ENCODE measurements at regions not wholly inside any gene's neighbourhood (a gene's known extent, or its start where the extent isn't known, plus 50 kb on each side); places are given as distances from the start of the nearest gene placed in this dataset.

DNA sequence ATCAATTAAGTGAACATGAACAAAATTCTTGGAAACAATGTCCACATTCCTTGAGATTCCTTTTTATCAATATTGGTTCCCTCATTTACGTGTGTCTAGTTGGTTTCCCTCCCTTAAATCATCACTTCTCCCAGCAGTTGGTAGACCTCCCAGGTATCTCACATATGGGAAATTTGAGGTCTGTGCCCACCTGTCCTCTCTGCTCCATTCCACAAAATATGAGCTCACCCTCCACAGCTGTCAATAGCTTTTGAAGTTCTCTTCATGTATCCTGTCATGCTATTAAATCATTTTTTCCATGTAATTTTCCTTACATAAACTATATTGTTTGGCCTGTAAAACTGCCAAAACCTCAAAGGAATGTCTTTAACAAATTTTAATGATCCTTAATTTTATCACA lies 992.2 kb upstream of the ACVR2A start:
- TF ChIP-seq SIN3A (IDR thresholded peaks at IDR 0.05; ENCODE audit: borderline replicate concordance, insufficient read depth, low read depth, low read length), result no peak
- no peak for TF ChIP-seq TCF7L2 (IDR thresholded peaks at IDR 0.05; ENCODE audit: low read depth, low read length)
- no peak for TF ChIP-seq POLR2AphosphoS5 (IDR thresholded peaks at IDR 0.05; ENCODE audit: low read depth, low read length)
- TF ChIP-seq, protein P1, sequence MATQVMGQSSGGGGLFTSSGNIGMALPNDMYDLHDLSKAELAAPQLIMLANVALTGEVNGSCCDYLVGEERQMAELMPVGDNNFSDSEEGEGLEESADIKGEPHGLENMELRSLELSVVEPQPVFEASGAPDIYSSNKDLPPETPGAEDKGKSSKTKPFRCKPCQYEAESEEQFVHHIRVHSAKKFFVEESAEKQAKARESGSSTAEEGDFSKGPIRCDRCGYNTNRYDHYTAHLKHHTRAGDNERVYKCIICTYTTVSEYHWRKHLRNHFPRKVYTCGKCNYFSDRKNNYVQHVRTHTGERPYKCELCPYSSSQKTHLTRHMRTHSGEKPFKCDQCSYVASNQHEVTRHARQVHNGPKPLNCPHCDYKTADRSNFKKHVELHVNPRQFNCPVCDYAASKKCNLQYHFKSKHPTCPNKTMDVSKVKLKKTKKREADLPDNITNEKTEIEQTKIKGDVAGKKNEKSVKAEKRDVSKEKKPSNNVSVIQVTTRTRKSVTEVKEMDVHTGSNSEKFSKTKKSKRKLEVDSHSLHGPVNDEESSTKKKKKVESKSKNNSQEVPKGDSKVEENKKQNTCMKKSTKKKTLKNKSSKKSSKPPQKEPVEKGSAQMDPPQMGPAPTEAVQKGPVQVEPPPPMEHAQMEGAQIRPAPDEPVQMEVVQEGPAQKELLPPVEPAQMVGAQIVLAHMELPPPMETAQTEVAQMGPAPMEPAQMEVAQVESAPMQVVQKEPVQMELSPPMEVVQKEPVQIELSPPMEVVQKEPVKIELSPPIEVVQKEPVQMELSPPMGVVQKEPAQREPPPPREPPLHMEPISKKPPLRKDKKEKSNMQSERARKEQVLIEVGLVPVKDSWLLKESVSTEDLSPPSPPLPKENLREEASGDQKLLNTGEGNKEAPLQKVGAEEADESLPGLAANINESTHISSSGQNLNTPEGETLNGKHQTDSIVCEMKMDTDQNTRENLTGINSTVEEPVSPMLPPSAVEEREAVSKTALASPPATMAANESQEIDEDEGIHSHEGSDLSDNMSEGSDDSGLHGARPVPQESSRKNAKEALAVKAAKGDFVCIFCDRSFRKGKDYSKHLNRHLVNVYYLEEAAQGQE (IDR thresholded peaks at IDR 0.05; ENCODE audit: insufficient read depth in 1 of 2, low read depth in 2 of 2, low read length in 1 of 2), result no peak
- DNase-seq (ENCODE audit: low read depth, low spot score) (no peak), ATAC-seq (no peak)
- no peak overlapping the region for H3K4me3 ChIP-seq (ENCODE audit: low read depth in 2 of 2, low read length in 2 of 2)
- no peaks in the 10 kb centered on the region for H3K9me3 ChIP-seq (ENCODE audit: control insufficient read depth, insufficient read depth, low read depth, low read length)
- BruUV-seq (replicated peaks), result no TSS peak
- intact Hi-C loops (cut with micrococcal nuclease; ENCODE audit: unreplicated experiment), result no loop called here
- H3K4me1 ChIP-seq (ENCODE audit: control insufficient read depth, insufficient read depth, low read length), result no peaks in the 10 kb centered on the region
- H3K36me3 ChIP-seq (ENCODE audit: control insufficient read depth, insufficient read depth, low read length), result no peaks in the 10 kb centered on the region
- ChIA-PET POLR2A (no interaction called here), CTCF (no interaction called here)
- no peaks in the 10 kb centered on the region for H3K27me3 ChIP-seq (ENCODE audit: control insufficient read depth, insufficient read depth, low read length)
- in situ Hi-C loops (cut with HindIII; ENCODE audit: low pct_unique_long_range_greater_than_20kb, low sequenced_read_pairs), result no loop called here
- H3K27ac ChIP-seq (ENCODE audit: low read length), result no peak overlapping the region

DNA sequence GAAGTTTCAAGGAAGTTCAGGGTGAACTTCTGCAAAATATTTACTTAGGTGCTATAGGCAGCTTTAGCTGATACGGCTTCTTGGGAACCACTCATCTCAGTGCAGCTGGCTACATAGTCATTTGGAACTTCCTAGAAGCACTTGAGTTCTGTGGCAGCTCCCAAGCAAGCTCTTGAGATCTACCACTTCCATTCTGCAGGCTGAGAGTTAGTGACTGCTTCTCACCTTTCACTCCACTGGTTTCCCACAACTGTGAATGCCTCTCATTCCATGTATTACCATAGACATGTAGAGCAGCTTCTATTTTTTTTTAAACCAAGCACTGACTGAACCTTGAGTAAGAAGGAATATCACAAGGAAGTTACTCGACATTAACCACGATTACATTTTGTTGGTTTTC lies 994.1 kb upstream of the ACVR2A start:
- Histone ChIP-seq H3K4me3 (ENCODE audit: low read depth in 2 of 2, low read length in 2 of 2) (no peak overlapping the region), H3K27ac (ENCODE audit: low read length) (no peak overlapping the region), H3K36me3 (ENCODE audit: control insufficient read depth, insufficient read depth, low read length) (no peaks in the 10 kb centered on the region), H3K4me1 (ENCODE audit: control insufficient read depth, insufficient read depth, low read length) (no peaks in the 10 kb centered on the region), H3K9me3 (ENCODE audit: control insufficient read depth, insufficient read depth, low read depth, low read length) (no peaks in the 10 kb centered on the region), H3K27me3 (ENCODE audit: control insufficient read depth, insufficient read depth, low read length) (no peaks in the 10 kb centered on the region)
- DNase-seq (ENCODE audit: low read depth, low spot score), result no peak
- TF ChIP-seq, protein P2, sequence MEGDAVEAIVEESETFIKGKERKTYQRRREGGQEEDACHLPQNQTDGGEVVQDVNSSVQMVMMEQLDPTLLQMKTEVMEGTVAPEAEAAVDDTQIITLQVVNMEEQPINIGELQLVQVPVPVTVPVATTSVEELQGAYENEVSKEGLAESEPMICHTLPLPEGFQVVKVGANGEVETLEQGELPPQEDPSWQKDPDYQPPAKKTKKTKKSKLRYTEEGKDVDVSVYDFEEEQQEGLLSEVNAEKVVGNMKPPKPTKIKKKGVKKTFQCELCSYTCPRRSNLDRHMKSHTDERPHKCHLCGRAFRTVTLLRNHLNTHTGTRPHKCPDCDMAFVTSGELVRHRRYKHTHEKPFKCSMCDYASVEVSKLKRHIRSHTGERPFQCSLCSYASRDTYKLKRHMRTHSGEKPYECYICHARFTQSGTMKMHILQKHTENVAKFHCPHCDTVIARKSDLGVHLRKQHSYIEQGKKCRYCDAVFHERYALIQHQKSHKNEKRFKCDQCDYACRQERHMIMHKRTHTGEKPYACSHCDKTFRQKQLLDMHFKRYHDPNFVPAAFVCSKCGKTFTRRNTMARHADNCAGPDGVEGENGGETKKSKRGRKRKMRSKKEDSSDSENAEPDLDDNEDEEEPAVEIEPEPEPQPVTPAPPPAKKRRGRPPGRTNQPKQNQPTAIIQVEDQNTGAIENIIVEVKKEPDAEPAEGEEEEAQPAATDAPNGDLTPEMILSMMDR (IDR thresholded peaks at IDR 0.05), result no peak
- no peak for TF ChIP-seq POLR2AphosphoS5 (IDR thresholded peaks at IDR 0.05; ENCODE audit: low read depth, low read length)
- TF ChIP-seq, protein P1 (IDR thresholded peaks at IDR 0.05; ENCODE audit: insufficient read depth in 1 of 2, low read depth in 2 of 2, low read length in 1 of 2), result no peak
- TF ChIP-seq SIN3A (IDR thresholded peaks at IDR 0.05; ENCODE audit: borderline replicate concordance, insufficient read depth, low read depth, low read length), result no peak
- no peak for TF ChIP-seq TCF7L2 (IDR thresholded peaks at IDR 0.05; ENCODE audit: low read depth, low read length)
- BruUV-seq (replicated peaks), result no TSS peak
- ChIA-PET CTCF (no interaction called here), POLR2A (no interaction called here)
- in situ Hi-C loops (cut with HindIII; ENCODE audit: low pct_unique_long_range_greater_than_20kb, low sequenced_read_pairs), result no loop called here
- intact Hi-C loops (cut with micrococcal nuclease; ENCODE audit: unreplicated experiment), result no loop called here
- no peak for ATAC-seq
